Right lobe of liver (tissue), 6 donors: ENCODE measurements at regions not wholly inside any gene's neighbourhood (a gene's known extent, or its start where the extent isn't known, plus 50 kb on each side); places are given as distances from the start of the nearest gene placed in this dataset.

Experiments used
- ATAC-seq, 4 donors: fragments of 200-7000 bp; cut with Tn5 transposase; one replicate each; pipeline ENCODE4 v1.9.1; 2020; ENCODE audit warnings: mild to moderate bottlenecking in 4 of 4, moderate library complexity in 4 of 4
- DNase-seq, 3 donors: peaks; one replicate each; pipeline ENCODE4 v3.0.0-alpha.2; 2020
- H3K27ac ChIP-seq, 3 donors: fragments of 200-600 bp; one replicate each; pipeline ENCODE4 v1.8.0; 2022
- H3K27me3 ChIP-seq, 2 donors: fragments of 200-600 bp; one replicate each; pipeline ENCODE4 v1.8.0; 2022
- H3K36me3 ChIP-seq, 4 donors: fragments of 200-600 bp; sonication (generic) in 1 of 4; one replicate each; pipeline versions ENCODE4 v1.5.1 to v1.8.0; 2017 to 2022; ENCODE audit warnings: control low read depth in 1 of 4
- H3K4me1 ChIP-seq, 4 donors: fragments of 200-600 bp; sonication (generic) in 1 of 4; one replicate each; pipeline versions ENCODE4 v1.5.1 to v1.8.0; 2017 to 2022; ENCODE audit warnings: control low read depth in 1 of 4
- H3K4me3 ChIP-seq, 3 donors: fragments of 200-600 bp; one replicate each; pipeline ENCODE4 v1.8.0; 2022
- H3K9me3 ChIP-seq, 4 donors: fragments of 200-600 bp; sonication (generic) in 1 of 4; one replicate each; pipeline versions ENCODE4 v1.5.1 to v1.8.0; 2017 to 2022; ENCODE audit warnings: control low read depth in 1 of 4
- POLR2A ChIP-seq: fragments of 450-650 bp; IDR thresholded peaks from one replicate; pipeline ENCODE4 v1.6.1; 2017; ENCODE audit warnings: antibody characterized with exemption, mild to moderate bottlenecking
- WGBS: methylation state at CpG from one replicate; pipeline ENCODE4 v1.1.6; 2018; ENCODE audit warnings: low coverage, low lambda C conversion rate; ENCODE audit not compliant: insufficient coverage; ENCODE audit errors: missing lambda C conversion rate; 5-methylcytosine and 5-hydroxymethylcytosine counted together
- intact Hi-C, 2 donors: fragments of 100-400 bp; cut with DNase I; formaldehyde crosslinking; loops; one replicate each; pipeline versions ENCODE4 v1.11.2 to v1.14.1; 2022
- TF ChIP-seq, protein P1 (sequence below), 4 donors: fragments of 200-600 bp in 3 of 4; fragments of 450-650 bp in 1 of 4; IDR thresholded peaks; one replicate each; pipeline versions ENCODE4 v1.5.1 to v1.8.0; 2016 to 2022; ENCODE audit warnings: antibody characterized with exemption in 4 of 4, mild to moderate bottlenecking in 2 of 4
- donor health status: DM: no; HTN: yes; CAD: no.
- donor health status: DM: no; HTN: no; CAD: no.
- donor health status: DM: no; HTN: no; CAD: no.
- donor health status: DM: no; HTN: yes; CAD: no.
- donor health status: DM: no; HTN: yes; CAD: no.

GRCh38 chr2:21269382-21269781, 145.6 kb downstream of the TDRD15 start:
- ATAC-seq (no peak), DNase-seq (no peak)
- TF ChIP-seq, protein P1, sequence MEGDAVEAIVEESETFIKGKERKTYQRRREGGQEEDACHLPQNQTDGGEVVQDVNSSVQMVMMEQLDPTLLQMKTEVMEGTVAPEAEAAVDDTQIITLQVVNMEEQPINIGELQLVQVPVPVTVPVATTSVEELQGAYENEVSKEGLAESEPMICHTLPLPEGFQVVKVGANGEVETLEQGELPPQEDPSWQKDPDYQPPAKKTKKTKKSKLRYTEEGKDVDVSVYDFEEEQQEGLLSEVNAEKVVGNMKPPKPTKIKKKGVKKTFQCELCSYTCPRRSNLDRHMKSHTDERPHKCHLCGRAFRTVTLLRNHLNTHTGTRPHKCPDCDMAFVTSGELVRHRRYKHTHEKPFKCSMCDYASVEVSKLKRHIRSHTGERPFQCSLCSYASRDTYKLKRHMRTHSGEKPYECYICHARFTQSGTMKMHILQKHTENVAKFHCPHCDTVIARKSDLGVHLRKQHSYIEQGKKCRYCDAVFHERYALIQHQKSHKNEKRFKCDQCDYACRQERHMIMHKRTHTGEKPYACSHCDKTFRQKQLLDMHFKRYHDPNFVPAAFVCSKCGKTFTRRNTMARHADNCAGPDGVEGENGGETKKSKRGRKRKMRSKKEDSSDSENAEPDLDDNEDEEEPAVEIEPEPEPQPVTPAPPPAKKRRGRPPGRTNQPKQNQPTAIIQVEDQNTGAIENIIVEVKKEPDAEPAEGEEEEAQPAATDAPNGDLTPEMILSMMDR (IDR thresholded peaks at IDR 0.05) = no peak
- no peak for TF ChIP-seq POLR2A
- Histone ChIP-seq H3K27me3 (no peaks in the 10 kb centered on the region), H3K36me3 (no peaks in the 10 kb centered on the region), H3K4me1 (peaks cover 0 to 7% (median 2%) of the 10 kb centered on the region in 4 donors), H3K27ac (no peak overlapping the region), H3K4me3 (no peak overlapping the region), H3K9me3 (no peaks in the 10 kb centered on the region)
- WGBS = 29% methylated on average over 1 of the region's 1 CpG
- intact Hi-C loops = no loop called here

DNA sequence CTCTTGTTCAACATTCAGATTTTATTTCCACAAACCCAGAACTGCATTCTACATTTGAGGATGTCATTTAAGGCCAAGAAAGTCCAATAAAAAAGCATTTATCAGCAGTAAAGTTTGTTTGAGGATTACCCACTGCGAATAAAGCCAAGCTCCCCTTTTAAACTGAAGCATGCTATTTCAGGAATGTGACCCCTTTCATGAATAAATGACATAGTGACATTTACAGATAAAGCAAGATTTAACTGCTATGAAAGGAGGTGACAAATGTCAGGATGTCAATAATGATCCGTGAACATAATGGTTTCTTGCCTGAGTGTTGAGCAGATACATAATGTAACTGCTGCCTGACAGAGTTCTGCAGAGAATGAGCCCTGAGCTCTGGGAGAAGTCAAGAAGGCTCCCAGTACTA, 146.3 kb downstream of the TDRD15 start:
- peak in 1 of 4 donors; percentile 7 for ATAC-seq
- Histone ChIP-seq H3K27ac (peak overlapping the region in 1 of 3 donors; percentile 14), H3K36me3 (no peaks in the 10 kb centered on the region), H3K27me3 (no peaks in the 10 kb centered on the region), H3K4me3 (no peak overlapping the region), H3K4me1 (peaks cover 0 to 7% (median 2%) of the 10 kb centered on the region in 4 donors), H3K9me3 (no peaks in the 10 kb centered on the region)
- TF ChIP-seq, protein P1 (IDR thresholded peaks at IDR 0.05) = no peak
- TF ChIP-seq POLR2A = no peak
- WGBS = 67% methylated on average over 2 of the region's 2 CpGs
- no peak for DNase-seq
- intact Hi-C loops = no loop called here

DNA sequence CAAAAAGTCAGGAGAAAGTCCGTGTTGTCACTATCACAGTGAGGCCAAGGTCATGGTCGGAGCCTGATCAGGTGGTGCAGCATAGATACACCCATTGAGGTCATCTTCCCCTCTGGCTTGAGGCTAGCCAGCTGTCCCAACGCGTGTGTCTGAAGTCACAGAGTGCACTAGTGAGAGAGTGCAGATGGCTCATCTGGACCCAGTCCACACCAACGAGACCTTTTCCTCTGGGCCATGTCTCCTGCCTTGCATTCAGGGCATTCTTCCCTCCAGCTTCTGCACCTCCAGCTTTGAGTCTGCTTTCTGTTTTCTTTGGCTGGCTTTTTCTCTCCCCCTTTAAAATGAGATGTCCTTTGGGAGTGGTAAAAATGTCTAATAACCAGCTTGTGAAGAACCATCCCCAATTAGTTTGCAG, 146.9 kb downstream of the TDRD15 start:
- peak; percentile 58 to 78 (median 63) for DNase-seq
- Histone ChIP-seq H3K4me1 (peaks cover 0 to 7% (median 2%) of the 10 kb centered on the region in 4 donors), H3K27ac (no peak overlapping the region), H3K4me3 (no peak overlapping the region), H3K36me3 (no peaks in the 10 kb centered on the region), H3K27me3 (no peaks in the 10 kb centered on the region), H3K9me3 (no peaks in the 10 kb centered on the region)
- no peak for TF ChIP-seq POLR2A
- TF ChIP-seq, protein P1 (IDR thresholded peaks at IDR 0.05) = no peak
- 35% methylated on average over 5 of the region's 5 CpGs for WGBS
- ATAC-seq = peak; percentile 71 to 92 (median 86)
- intact Hi-C loops = no loop called here

DNA sequence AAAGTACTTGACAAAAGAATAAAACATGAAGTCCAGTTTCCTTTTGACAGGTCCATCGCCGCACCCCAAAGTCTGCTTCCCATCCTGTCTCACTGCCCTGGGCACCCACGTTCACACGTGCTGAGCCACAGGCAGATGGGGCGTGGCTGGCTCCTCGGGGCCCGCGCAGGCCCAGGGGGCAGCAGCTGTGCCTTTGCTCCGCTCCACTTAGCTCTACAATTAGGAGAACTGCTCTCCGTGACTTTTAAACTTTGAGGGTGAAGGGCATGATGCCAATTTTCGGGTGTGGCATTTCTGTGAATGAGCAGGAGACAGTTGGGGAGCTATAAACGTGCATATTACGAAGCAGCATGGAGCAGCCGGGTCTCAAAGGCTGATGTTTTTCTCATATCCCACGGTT, 152.4 kb downstream of the TDRD15 start:
- DNase-seq (no peak), ATAC-seq (no peak)
- 81% methylated on average over 15 of the region's 15 CpGs for WGBS
- Histone ChIP-seq H3K27ac (no peak overlapping the region), H3K9me3 (no peaks in the 10 kb centered on the region), H3K27me3 (no peaks in the 10 kb centered on the region), H3K4me1 (no peaks in the 10 kb centered on the region), H3K4me3 (no peak overlapping the region), H3K36me3 (no peaks in the 10 kb centered on the region)
- TF ChIP-seq, protein P1 (IDR thresholded peaks at IDR 0.05) = no peak
- TF ChIP-seq POLR2A = no peak
- intact Hi-C loops = no loop called here
